Motor neuron (in vitro differentiated cells): ENCODE measurements at regions not wholly inside any gene's neighbourhood (a gene's known extent, or its start where the extent isn't known, plus 50 kb on each side); places are given as distances from the start of the nearest gene placed in this dataset.
"Not testable (repeated sequence)": the region's sequence is repeated elsewhere in the genome, so short reads cannot be mapped to it uniquely, and the experiment has no call there.

ENCODE experiments used
- ATAC-seq, 8 experiments: fragments of 200-7000 bp; cut with Tn5 transposase; replicated peaks in 6 of 8; 2 replicates each; pipeline ENCODE4 v1.8.0; 2021; ENCODE audit warnings: mild to moderate bottlenecking in 8 of 8, moderate library complexity in 8 of 8
- H3K27ac ChIP-seq, 2 donors: fragments of 250-450 bp; sonication (Bioruptor Pico); 2 replicates each; pipeline ENCODE4 v1.9.0; 2021; ENCODE audit warnings: antibody characterized with exemption in 2 of 2, mild to moderate bottlenecking in 2 of 2, moderate library complexity in 1 of 2
- H3K4me1 ChIP-seq, 2 donors: fragments of 250-450 bp; sonication (Bioruptor Pico); replicated peaks in 1 of 2; 2 replicates each; pipeline ENCODE4 v1.6.1; 2021; ENCODE audit warnings: antibody characterized with exemption in 2 of 2, mild to moderate bottlenecking in 2 of 2, moderate library complexity in 1 of 2
- H3K4me3 ChIP-seq, 5 donors: fragments of 250-450 bp; sonication (Bioruptor Pico); 2 replicates each; pipeline ENCODE4 v1.9.0; 2021; ENCODE audit warnings: antibody characterized with exemption in 5 of 5, mild to moderate bottlenecking in 5 of 5, moderate library complexity in 4 of 5
- WGBS, 10 experiments: fragments of 450-650 bp; shearing (Covaris generic); methylation state at CpG; one replicate each; pipeline ENCODE4 v1.0.0; 2022; 5-methylcytosine and 5-hydroxymethylcytosine counted together
- in situ Hi-C, 9 experiments: fragments of 400-800 bp; cut with MboI; loops; one replicate each; pipeline ENCODE4 v1.15.0; 2021; ENCODE audit warnings: low sequenced_read_pairs in 9 of 9, low pct_unique_long_range_greater_than_20kb in 2 of 9; ENCODE audit not compliant: unreplicated experiment in 9 of 9

DNA sequence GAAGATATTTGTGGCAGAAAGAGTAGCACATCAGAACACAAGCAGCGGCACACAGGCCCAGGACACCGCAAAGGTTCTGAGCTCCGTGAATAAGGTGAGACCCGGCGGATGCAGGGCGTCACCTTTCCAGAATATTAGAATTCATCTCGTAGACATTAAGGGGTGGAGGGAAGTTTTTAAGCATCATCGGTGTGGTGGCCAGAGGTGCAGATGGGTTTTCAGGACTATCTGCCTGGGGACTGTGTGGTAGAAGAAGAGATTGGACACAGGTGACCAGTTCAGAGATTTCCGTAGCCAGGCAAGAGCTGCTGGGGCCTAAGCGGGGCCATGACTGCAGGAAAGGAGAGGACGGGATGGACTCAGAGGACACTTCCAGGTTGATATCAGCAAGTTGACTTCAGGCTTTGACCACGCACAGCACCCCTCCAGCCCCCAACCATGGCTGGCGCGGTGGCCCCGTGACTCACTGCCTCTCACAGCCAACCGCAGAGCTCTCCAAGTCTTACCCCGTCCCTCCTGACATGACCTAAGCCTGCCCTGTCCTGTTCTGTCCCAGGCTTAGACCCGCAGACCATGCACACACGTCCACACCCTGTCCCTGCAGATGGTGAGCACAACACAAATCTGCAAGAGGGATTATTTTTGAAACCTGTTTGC is 97.2 kb downstream of the OAT start:
- peak in 2 of 8 experiments; percentile 59 to 64 for ATAC-seq
- Histone ChIP-seq H3K4me3 (no peak overlapping the region), H3K4me1 (no peaks in the 10 kb centered on the region), H3K27ac (no peak overlapping the region)
- in situ Hi-C loops, result no loop called here
- 40 to 97% (median 81%) methylated on average over 1 to 10 of the region's 19 CpGs; no CpG with 5 or more reads in 4 of the 10 experiments for WGBS, 10 experiments

GRCh38 chr10:124320778-124321432 is 97.8 kb downstream of the OAT start:
- no peaks in the 10 kb centered on the region for H3K4me1 ChIP-seq
- no peak overlapping the region for H3K4me3 ChIP-seq
- ATAC-seq, result no peak
- H3K27ac ChIP-seq, result no peak overlapping the region
- 30 to 95% (median 42%) methylated on average over 2 to 4 of the region's 15 CpGs; no CpG with 5 or more reads in 5 of the 10 experiments for WGBS, 10 experiments
- in situ Hi-C loops, result no loop called here

DNA sequence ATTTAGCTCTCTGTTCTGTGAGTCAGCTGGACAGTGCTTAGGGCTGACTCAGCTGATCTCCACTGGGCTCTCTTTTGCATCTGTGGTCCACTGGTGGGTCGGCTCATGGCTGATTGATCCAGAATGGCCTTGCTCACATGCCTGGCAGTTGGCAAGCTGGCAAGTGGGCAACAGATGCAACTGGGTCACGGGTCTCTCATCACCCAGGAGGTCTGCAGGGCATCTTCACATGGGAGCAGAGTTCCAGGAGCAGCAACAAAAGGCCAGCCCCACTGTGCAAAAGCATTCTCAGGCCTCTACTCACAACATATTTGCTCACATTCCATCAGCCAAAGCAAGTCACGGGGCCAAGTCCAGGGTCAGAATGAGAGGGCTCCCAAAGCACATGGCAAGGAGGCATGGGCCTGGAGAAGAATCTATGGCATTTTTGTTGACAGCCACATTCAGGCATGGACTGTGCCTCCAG is 98.8 kb downstream of the OAT start:
- Histone ChIP-seq H3K27ac (no peak overlapping the region), H3K4me1 (no peaks in the 10 kb centered on the region), H3K4me3 (no peak overlapping the region)
- in situ Hi-C loops, result no loop called here
- 29 to 80% (median 65%) methylated on average over 1 to 2 of the region's 3 CpGs; no CpG with 5 or more reads in 4 of the 10 experiments for WGBS, 10 experiments
- ATAC-seq, result no peak

GRCh38 chr10:124319520-124319919 is 99.2 kb downstream of the OAT start:
- in situ Hi-C loops, H3K4me1 ChIP-seq, H3K4me3 ChIP-seq, H3K27ac ChIP-seq, ATAC-seq: not testable (repeated sequence)

DNA sequence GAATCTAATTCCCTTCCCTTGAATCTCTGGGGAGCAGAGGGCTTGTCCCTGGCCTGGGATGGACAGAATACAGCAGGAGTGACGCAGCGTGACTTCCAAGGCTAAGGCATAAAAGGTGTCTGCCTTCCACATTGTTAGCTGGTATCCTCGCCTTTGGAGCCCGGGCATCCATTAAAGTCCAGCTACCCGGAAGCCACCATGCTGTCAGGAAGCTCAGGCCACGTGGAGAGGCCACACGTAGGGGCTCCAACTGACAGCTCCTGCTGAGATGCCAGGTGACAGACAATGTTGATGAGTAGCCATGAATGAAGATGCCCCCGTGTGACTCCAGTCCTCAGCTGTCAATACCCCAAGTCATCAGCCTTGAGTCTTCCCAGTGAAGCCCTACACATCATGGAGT is 99.9 kb downstream of the OAT start:
- in situ Hi-C loops, result no loop called here
- Histone ChIP-seq H3K4me3 (no peak overlapping the region), H3K4me1 (no peaks in the 10 kb centered on the region), H3K27ac (no peak overlapping the region)
- 27 to 100% (median 73%) methylated on average over 1 to 8 of the region's 8 CpGs; no CpG with 5 or more reads in 2 of the 10 experiments for WGBS, 10 experiments
- no peak for ATAC-seq

DNA sequence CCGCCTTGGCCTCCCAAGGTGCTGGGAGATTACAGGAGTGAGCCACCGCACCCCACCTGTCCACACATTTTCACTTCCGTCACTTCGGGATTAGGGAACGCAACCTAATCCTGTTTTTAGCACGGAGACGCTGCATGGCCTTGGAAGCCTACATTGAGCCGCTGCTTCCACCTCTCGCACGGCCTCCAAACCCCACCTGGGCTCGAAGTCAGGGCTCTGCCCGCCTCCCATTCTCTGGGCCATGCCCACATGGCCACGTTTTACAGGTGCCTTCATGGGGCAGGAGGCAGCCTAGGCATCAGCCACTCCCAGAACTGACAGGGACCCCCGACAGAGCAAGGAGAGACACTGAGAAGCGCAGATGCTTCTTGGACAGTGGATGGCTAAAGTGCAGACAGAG is 100.6 kb downstream of the OAT start:
- H3K4me3 ChIP-seq, result no peak overlapping the region
- in situ Hi-C loops, result no loop called here
- ATAC-seq, result no peak
- 0 to 100% (median 88%) methylated on average over 1 to 5 of the region's 15 CpGs; no CpG with 5 or more reads in 2 of the 10 experiments for WGBS, 10 experiments
- H3K4me1 ChIP-seq, result no peaks in the 10 kb centered on the region
- H3K27ac ChIP-seq, result no peak overlapping the region

GRCh38 chr10:124316326-124316725 is 102.4 kb downstream of the OAT start:
- H3K27ac ChIP-seq, result no peak overlapping the region
- in situ Hi-C loops, result no loop called here
- no peaks in the 10 kb centered on the region for H3K4me1 ChIP-seq
- 0 to 100% (median 81%) methylated on average over 1 to 4 of the region's 4 CpGs for WGBS, 10 experiments
- no peak for ATAC-seq
- H3K4me3 ChIP-seq, result no peak overlapping the region

DNA sequence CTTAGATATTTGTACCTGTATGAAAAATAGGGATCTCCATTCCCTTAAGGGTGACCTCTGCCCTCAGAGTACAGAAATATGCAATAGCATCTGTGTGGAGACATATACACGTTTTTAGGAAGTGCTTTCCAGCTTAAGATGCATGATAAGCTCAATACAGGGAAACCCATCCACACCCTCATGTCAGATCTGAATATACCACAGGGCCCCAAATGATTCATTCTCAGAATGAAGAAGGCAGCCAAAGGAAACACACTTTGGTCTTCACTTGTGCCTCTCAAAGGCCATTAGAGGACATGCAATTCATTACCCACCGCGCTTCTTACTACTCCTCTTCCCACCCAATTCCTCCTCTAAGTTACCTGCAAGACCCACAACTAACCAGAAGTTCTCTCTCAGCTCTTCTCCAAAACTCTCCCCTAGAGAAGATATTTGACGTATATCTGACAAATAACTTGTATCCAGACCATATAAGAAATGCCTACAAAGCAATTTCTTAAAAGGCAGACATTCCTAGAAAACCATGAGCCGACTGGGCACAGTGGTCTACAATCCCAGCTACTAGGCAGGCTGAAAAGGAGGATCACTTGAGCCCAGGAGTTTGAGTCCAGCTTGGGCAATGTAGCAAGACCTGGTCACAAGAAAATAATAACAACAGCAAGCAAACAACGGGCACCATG is 103.0 kb downstream of the OAT start:
- peak in 2 of 8 experiments; percentile 88 to 89 for ATAC-seq
- in situ Hi-C loops, result no loop called here
- H3K27ac ChIP-seq, result no peak overlapping the region
- no peaks in the 10 kb centered on the region for H3K4me1 ChIP-seq
- H3K4me3 ChIP-seq, result no peak overlapping the region
- WGBS, 10 experiments, result 0 to 69% (median 53%) methylated on average over 1 to 6 of the region's 6 CpGs; no CpG with 5 or more reads in 1 of the 10 experiments

GRCh38 chr10:124313374-124313773 is 105.3 kb downstream of the OAT start:
- in situ Hi-C loops, result no loop called here
- Histone ChIP-seq H3K4me3 (no peak overlapping the region), H3K4me1 (no peaks in the 10 kb centered on the region), H3K27ac (no peak overlapping the region)
- ATAC-seq, result no peak
- WGBS, 10 experiments, result 0 to 100% (median 73%) methylated on average over 1 to 3 of the region's 4 CpGs; no CpG with 5 or more reads in 5 of the 10 experiments

GRCh38 chr10:124308811-124309210 is 109.9 kb downstream of the OAT start:
- Histone ChIP-seq H3K4me1 (no peaks in the 10 kb centered on the region), H3K4me3 (no peak overlapping the region), H3K27ac (no peak overlapping the region)
- in situ Hi-C loops, result no loop called here
- ATAC-seq, result no peak
- WGBS, 10 experiments, result 43 to 100% (median 80%) methylated on average over 1 to 4 of the region's 7 CpGs; no CpG with 5 or more reads in 5 of the 10 experiments

DNA sequence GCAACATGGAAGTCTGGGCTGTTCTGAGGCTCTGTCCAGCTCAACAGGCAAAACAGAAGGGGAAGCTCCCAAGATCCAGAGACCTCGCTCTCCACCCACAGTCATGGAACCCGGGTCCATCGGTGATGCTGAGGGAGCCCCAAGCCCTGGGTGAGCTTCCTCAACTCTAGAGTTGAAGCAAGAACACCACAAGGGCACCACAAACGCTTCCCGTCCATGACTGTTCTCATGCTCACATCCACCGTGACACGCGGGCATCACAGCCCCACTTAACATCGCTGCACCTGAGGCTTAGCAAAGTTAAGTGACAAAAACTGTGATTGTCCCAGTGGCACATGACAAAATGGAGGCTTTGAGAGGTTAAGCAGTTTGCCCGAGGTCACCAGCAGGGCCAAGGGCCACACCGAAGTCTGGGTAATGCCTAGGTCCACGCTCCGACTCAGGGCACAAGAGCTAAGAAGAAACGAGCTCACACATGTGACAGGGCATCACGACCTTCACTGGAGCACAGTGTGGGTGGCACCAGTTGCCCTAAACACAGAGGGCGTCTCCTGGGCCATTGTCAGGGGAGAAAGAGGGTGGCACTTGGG is 110.6 kb downstream of the OAT start:
- no peak overlapping the region for H3K4me3 ChIP-seq
- in situ Hi-C loops, result no loop called here
- H3K27ac ChIP-seq, result no peak overlapping the region
- 20 to 100% (median 96%) methylated on average over 1 to 9 of the region's 16 CpGs; no CpG with 5 or more reads in 2 of the 10 experiments for WGBS, 10 experiments
- no peaks in the 10 kb centered on the region for H3K4me1 ChIP-seq
- ATAC-seq, result no peak

- no peak for ATAC-seq
- 11 to 80% (median 66%) methylated on average over 1 to 10 of the region's 17 CpGs; no CpG with 5 or more reads in 4 of the 10 experiments for WGBS, 10 experiments
Observed at GRCh38 chr10:124307591-124307990, 111.1 kb downstream of the OAT start.

GRCh38 chr10:124306922-124307371 is 111.8 kb downstream of the OAT start:
- no peak overlapping the region for H3K4me3 ChIP-seq
- 17 to 83% (median 50%) methylated on average over 1 to 4 of the region's 4 CpGs; no CpG with 5 or more reads in 1 of the 10 experiments for WGBS, 10 experiments
- in situ Hi-C loops, result no loop called here
- no peak for ATAC-seq
- H3K4me1 ChIP-seq, result no peaks in the 10 kb centered on the region
- no peak overlapping the region for H3K27ac ChIP-seq

More at GRCh38 chr10:124307591-124307990, 111.1 kb downstream of the OAT start:
- Histone ChIP-seq H3K27ac (no peak overlapping the region), H3K4me3 (no peak overlapping the region), H3K4me1 (no peaks in the 10 kb centered on the region)
- in situ Hi-C loops, result no loop called here
